ENCODE measurements at regions not wholly inside any gene's neighbourhood (a gene's known extent, or its start where the extent isn't known, plus 50 kb on each side); places are given as distances from the start of the nearest gene placed in this dataset.

DNA sequence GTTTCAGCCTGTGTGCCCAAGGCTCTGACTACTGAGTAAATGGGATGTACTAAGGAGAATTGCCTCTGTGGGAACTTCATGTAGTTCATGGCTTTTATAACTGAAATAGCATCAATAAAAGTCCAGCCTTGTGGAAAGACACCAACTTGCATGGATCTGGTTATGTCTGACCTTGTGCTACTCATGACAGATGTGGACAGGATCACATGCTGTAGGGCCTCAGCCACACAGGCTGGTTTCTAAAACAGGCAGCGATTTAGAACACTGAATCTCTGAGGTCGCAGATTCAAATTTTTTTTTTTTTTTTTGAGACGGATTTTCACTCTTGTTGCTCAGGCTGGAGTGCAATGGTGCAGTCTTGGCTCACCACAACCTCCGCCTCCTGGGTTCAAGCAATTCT lies 66.5 kb upstream of the SPIN1 start:
- peak overlapping the region; percentile 49 for H3K4me2 ChIP-seq (ENCODE audit: low read length)
- H3K9me3 ChIP-seq (ENCODE audit: control insufficient read depth, insufficient read depth, low read length), result no peaks in the 10 kb centered on the region
- H3K27me3 ChIP-seq (ENCODE audit: control insufficient read depth, low read length), result no peaks in the 10 kb centered on the region
- no peaks in the 10 kb centered on the region for H4K20me1 ChIP-seq (ENCODE audit: control insufficient read depth, insufficient read depth, low read depth, low read length)
- no peaks in the 10 kb centered on the region for H3K36me3 ChIP-seq (ENCODE audit: control insufficient read depth, low read length)
- H3K4me3 ChIP-seq (ENCODE audit: low read length), result no peak overlapping the region
- H3K79me2 ChIP-seq (ENCODE audit: control insufficient read depth, low read length), result no peaks in the 10 kb centered on the region
- TF ChIP-seq EZH2phosphoT487 (IDR thresholded peaks at IDR 0.05; ENCODE audit: borderline replicate concordance, low read length), result no peak
- TF ChIP-seq, protein P1, sequence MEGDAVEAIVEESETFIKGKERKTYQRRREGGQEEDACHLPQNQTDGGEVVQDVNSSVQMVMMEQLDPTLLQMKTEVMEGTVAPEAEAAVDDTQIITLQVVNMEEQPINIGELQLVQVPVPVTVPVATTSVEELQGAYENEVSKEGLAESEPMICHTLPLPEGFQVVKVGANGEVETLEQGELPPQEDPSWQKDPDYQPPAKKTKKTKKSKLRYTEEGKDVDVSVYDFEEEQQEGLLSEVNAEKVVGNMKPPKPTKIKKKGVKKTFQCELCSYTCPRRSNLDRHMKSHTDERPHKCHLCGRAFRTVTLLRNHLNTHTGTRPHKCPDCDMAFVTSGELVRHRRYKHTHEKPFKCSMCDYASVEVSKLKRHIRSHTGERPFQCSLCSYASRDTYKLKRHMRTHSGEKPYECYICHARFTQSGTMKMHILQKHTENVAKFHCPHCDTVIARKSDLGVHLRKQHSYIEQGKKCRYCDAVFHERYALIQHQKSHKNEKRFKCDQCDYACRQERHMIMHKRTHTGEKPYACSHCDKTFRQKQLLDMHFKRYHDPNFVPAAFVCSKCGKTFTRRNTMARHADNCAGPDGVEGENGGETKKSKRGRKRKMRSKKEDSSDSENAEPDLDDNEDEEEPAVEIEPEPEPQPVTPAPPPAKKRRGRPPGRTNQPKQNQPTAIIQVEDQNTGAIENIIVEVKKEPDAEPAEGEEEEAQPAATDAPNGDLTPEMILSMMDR (IDR thresholded peaks at IDR 0.05; ENCODE audit: low read depth, low read length, poor library complexity, severe bottlenecking), result no peak
- H3K9me2 ChIP-seq (replicated peaks; ENCODE audit: control insufficient read depth, low read length), result no peaks in the 10 kb centered on the region
- H3K4me1 ChIP-seq (ENCODE audit: control insufficient read depth, low read length), result peaks cover 53% of the 10 kb centered on the region
- H3K27ac ChIP-seq (ENCODE audit: low read depth, low read length), result peak overlapping the region; percentile 71
- H3F3A ChIP-seq (ENCODE audit: control insufficient read depth, insufficient read depth), result no peaks in the 10 kb centered on the region

DNA sequence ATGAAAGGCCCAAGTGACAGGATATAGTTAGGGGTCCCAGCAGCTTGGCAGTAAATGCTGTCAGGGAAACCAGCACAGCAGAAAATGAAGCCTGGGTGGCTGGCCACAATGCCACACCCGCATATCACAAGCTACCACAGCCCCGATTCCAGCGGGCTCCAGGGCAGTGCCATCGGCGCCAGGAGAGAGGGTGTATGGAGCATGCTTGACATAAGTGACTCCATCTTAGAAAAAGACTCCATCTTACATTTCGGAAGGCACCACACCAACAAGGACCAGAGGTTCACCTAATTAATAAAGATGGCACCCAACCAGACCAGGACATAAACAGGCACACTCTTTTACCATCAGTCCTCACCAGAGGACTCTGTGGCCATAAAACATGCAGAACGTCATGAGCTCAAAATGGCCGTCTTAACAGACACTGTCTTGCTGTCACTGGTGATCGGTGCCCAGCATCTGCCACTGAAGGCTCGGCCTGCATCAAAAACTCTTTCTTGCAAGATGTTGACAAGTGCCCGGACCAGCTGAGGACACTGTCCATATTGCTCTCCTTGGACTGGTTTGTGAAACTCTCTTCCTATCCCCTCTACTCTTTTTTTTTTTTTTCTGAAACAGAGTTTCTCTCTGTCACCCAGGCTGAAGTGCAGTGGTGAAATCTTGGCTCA lies 67.4 kb upstream of the SPIN1 start:
- Histone ChIP-seq H3K79me2 (ENCODE audit: control insufficient read depth, low read length) (no peaks in the 10 kb centered on the region), H3K27me3 (ENCODE audit: control insufficient read depth, low read length) (no peaks in the 10 kb centered on the region), H4K20me1 (ENCODE audit: control insufficient read depth, insufficient read depth, low read depth, low read length) (no peaks in the 10 kb centered on the region), H3K9me2 (replicated peaks; ENCODE audit: control insufficient read depth, low read length) (no peaks in the 10 kb centered on the region), H3K4me3 (ENCODE audit: low read length) (no peak overlapping the region), H3K4me1 (ENCODE audit: control insufficient read depth, low read length) (peaks cover 53% of the 10 kb centered on the region), H3K36me3 (ENCODE audit: control insufficient read depth, low read length) (no peaks in the 10 kb centered on the region), H3K9me3 (ENCODE audit: control insufficient read depth, insufficient read depth, low read length) (no peaks in the 10 kb centered on the region), H3K27ac (ENCODE audit: low read depth, low read length) (no peak overlapping the region), H3F3A (ENCODE audit: control insufficient read depth, insufficient read depth) (no peaks in the 10 kb centered on the region), H3K4me2 (ENCODE audit: low read length) (no peak overlapping the region)
- TF ChIP-seq, protein P1 (IDR thresholded peaks at IDR 0.05; ENCODE audit: low read depth, low read length, poor library complexity, severe bottlenecking), result no peak
- TF ChIP-seq EZH2phosphoT487 (IDR thresholded peaks at IDR 0.05; ENCODE audit: borderline replicate concordance, low read length), result no peak

DNA sequence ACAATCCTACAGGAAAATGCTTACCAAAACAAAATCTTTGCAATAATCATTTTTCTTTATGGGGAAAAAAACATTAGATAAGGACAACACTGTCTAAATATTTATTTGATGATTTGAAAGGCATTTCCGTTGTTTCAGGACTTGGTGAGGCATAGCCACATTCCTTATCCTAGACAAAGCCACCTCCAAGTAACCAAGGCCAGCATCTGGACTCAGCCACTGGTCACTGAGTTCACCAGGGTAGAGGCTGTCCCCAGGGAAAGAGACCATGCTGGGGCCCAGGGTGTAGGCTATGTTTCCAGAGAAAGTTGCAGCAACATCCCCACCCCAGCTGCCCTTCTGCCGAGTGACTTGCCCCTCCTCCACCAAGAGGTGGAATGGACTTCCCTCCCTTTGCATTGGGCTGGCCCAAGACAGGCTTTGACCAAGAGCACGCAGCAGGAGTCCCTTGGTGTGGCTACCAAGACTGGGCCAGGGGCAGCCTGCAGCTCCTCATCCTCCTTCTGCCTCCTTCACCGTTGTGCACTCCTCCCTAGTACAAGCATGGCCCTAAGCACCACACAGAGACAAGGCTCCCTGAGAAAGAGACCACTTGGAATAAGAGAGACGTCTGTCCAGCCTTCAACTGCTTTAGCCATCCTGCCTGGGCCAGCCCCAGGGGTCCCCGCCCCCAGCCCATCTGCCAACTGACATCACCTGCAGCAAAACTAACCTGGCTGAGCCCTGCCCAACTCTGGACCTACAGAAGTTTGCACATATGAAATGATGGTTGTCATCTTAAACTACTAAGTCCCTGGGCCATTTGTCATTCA lies 68.1 kb upstream of the SPIN1 start:
- Histone ChIP-seq H3F3A (ENCODE audit: control insufficient read depth, insufficient read depth) (no peaks in the 10 kb centered on the region), H3K36me3 (ENCODE audit: control insufficient read depth, low read length) (no peaks in the 10 kb centered on the region), H3K4me1 (ENCODE audit: control insufficient read depth, low read length) (peaks cover 52% of the 10 kb centered on the region), H3K79me2 (ENCODE audit: control insufficient read depth, low read length) (no peaks in the 10 kb centered on the region), H3K4me2 (ENCODE audit: low read length) (no peak overlapping the region), H3K9me2 (replicated peaks; ENCODE audit: control insufficient read depth, low read length) (no peaks in the 10 kb centered on the region), H4K20me1 (ENCODE audit: control insufficient read depth, insufficient read depth, low read depth, low read length) (no peaks in the 10 kb centered on the region), H3K9me3 (ENCODE audit: control insufficient read depth, insufficient read depth, low read length) (no peaks in the 10 kb centered on the region), H3K27me3 (ENCODE audit: control insufficient read depth, low read length) (no peaks in the 10 kb centered on the region), H3K27ac (ENCODE audit: low read depth, low read length) (no peak overlapping the region), H3K4me3 (ENCODE audit: low read length) (no peak overlapping the region)
- TF ChIP-seq, protein P1 (IDR thresholded peaks at IDR 0.05; ENCODE audit: low read depth, low read length, poor library complexity, severe bottlenecking), result no peak
- TF ChIP-seq EZH2phosphoT487 (IDR thresholded peaks at IDR 0.05; ENCODE audit: borderline replicate concordance, low read length), result no peak

All from DOHH2 (cell line).